ENCODE measurements at regions not wholly inside any gene's neighbourhood (a gene's known extent, or its start where the extent isn't known, plus 50 kb on each side); places are given as distances from the start of the nearest gene placed in this dataset.

DNA sequence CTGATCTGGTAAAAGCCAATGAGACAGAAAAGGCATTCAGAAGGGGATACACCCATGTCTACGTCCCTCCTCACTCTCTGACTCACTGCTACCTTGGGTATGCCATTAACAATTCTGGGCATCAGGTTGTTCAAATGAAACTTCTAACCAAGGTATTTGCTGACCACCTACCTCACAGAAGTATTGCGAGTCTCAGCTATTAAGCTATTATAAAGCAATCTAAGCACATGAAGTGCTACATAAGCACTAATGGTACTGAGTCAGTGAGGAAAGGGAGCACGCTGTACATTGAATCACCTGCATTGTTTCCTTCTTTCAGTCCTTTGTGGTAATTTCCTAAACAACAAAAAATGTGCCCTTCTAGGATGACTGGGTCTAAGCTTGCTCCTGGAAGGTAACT, 62.8 kb upstream of the CCDC91 start:
- H3K27ac Mint-ChIP-seq, result no peak overlapping the region
- H3K27me3 Mint-ChIP-seq, result no peaks in the 10 kb centered on the region
- no peaks in the 10 kb centered on the region for H3K9me3 Mint-ChIP-seq
- no peak overlapping the region for H3K4me3 Mint-ChIP-seq
- CTCF ChIA-PET, result no interaction called here
- POLR2A ChIA-PET, result no interaction called here
- intact Hi-C loops (cut with micrococcal nuclease), result no loop called here
- peaks cover 11% of the 10 kb centered on the region for H3K4me1 Mint-ChIP-seq (ENCODE audit: low read depth)
- DNase-seq, result no peak
- no peaks in the 10 kb centered on the region for H3K36me3 Mint-ChIP-seq

DNA sequence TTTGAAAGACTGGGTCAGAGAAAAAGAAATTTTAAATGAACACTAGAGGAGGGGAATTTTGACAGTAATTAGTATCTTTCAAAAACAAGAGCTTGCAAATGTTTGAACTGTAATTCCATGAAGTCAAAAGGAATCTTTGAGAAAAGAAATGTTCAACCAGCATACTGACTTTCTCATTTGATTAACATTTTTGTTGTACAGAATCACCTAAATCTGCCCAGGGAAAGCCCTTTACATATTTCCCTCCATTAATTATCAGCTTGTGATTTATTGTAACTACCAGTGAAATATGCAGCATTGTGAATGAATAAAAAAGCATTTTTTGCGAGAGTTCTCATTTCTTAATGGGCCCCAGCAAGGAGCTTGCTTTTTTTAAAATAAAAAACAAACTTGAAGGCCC, 61.2 kb upstream of the CCDC91 start:
- DNase-seq, result no peak
- no peak overlapping the region for H3K27ac Mint-ChIP-seq
- H3K9me3 Mint-ChIP-seq, result no peaks in the 10 kb centered on the region
- ChIA-PET POLR2A (no interaction called here), CTCF (no interaction called here)
- intact Hi-C loops (cut with micrococcal nuclease), result no loop called here
- no peak overlapping the region for H3K4me3 Mint-ChIP-seq
- peaks cover 11% of the 10 kb centered on the region for H3K4me1 Mint-ChIP-seq (ENCODE audit: low read depth)
- no peaks in the 10 kb centered on the region for H3K27me3 Mint-ChIP-seq
- H3K36me3 Mint-ChIP-seq, result no peaks in the 10 kb centered on the region

DNA sequence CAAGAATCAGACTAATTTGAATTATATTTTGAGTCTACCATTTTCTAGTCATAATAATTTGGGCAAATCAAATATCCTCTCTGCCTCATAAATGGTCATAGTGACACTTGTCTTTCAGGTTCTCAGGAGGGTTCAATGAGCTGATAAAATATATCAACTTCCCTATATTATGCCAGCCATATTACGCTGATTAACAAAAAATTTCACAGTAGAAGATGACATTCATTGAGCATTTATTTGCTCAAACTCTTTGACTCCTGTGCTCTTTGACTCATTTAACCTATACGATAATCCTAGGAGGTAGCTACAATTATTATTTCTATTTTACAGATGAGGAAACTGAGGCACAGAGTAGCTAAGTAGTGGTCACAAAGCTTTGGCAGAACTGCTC, 60.0 kb upstream of the CCDC91 start:
- intact Hi-C loops (cut with micrococcal nuclease), result no loop called here
- no peaks in the 10 kb centered on the region for H3K9me3 Mint-ChIP-seq
- no peaks in the 10 kb centered on the region for H3K27me3 Mint-ChIP-seq
- H3K36me3 Mint-ChIP-seq, result no peaks in the 10 kb centered on the region
- CTCF ChIA-PET, result no interaction called here
- H3K27ac Mint-ChIP-seq, result no peak overlapping the region
- POLR2A ChIA-PET, result no interaction called here
- peaks cover 11% of the 10 kb centered on the region for H3K4me1 Mint-ChIP-seq (ENCODE audit: low read depth)
- DNase-seq, result no peak
- no peak overlapping the region for H3K4me3 Mint-ChIP-seq

DNA sequence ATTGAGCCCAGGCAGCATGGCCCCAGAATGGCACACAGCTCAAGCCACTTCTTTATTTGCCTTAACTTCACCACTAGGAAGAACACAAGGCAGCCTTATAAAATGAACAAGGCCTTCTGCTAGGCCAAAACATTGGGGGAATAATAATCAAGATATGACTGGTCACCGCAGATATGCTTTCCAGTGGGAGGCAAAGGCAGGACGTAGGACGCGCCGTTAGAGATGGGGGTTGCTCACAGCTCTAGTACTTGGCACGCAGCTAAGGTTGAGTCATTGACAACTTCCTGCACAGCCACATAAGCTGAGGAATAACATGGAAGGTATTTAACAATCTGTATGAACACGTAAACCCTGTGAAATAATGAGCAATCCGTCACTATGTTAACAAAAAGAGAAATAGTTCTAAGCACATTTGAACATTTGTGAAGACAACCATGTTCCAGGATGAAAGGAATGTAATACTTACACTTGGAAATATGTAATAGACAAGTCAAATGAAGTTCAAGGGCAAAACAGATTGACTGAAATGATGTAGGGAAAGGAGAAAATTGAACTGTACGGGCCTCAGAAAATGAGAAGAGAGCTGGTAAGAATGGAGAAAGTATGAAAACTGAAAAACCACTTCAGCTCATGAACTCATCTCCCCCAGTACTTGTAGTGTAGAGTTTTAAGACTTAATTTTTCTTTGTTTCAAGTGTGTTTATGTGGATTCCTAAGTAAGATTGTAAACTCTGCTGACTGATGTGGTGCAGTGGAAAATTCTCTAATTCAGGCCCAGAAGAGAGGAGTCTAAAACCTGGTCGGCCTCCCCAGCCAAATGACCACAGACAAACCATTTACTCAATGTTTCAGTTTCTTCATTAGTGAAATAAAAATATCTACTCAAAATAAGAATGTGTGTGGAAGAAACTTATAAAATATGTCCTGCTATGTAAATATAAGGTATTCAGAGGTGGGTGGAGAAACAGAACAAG, 59.3 kb upstream of the CCDC91 start:
- Mint-ChIP-seq H3K27ac (peak overlapping the region; percentile 48), H3K4me3 (no peak overlapping the region), H3K9me3 (no peaks in the 10 kb centered on the region), H3K4me1 (ENCODE audit: low read depth) (peaks cover 11% of the 10 kb centered on the region), H3K36me3 (no peaks in the 10 kb centered on the region), H3K27me3 (no peaks in the 10 kb centered on the region)
- ChIA-PET CTCF (no interaction called here), POLR2A (no interaction called here)
- intact Hi-C loops (cut with micrococcal nuclease), result no loop called here
- peak; percentile 28 for DNase-seq

DNA sequence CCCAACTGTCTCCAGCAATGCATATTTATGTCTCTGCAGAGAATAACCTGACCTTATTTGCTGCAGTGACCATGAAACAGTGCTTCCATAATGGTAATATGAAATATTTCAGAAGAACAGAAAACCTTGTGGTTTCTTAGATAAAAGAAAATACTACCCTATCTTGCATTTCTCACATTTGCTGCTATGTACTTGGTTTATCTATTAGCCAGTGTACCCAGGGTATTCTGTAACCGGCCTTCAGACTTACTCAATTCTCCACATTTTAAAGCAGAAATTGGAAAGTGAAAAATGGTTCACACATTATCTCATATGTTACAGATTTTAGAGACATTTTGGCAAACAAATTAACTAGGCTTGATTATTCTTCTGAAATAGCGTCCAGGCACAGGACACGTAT, 57.9 kb upstream of the CCDC91 start:
- DNase-seq, result no peak
- Mint-ChIP-seq H3K27ac (no peak overlapping the region), H3K27me3 (no peaks in the 10 kb centered on the region), H3K36me3 (no peaks in the 10 kb centered on the region), H3K9me3 (no peaks in the 10 kb centered on the region), H3K4me3 (no peak overlapping the region), H3K4me1 (ENCODE audit: low read depth) (peaks cover 11% of the 10 kb centered on the region)
- intact Hi-C loops (cut with micrococcal nuclease), result no loop called here
- CTCF ChIA-PET, result no interaction called here
- POLR2A ChIA-PET, result no interaction called here

DNA sequence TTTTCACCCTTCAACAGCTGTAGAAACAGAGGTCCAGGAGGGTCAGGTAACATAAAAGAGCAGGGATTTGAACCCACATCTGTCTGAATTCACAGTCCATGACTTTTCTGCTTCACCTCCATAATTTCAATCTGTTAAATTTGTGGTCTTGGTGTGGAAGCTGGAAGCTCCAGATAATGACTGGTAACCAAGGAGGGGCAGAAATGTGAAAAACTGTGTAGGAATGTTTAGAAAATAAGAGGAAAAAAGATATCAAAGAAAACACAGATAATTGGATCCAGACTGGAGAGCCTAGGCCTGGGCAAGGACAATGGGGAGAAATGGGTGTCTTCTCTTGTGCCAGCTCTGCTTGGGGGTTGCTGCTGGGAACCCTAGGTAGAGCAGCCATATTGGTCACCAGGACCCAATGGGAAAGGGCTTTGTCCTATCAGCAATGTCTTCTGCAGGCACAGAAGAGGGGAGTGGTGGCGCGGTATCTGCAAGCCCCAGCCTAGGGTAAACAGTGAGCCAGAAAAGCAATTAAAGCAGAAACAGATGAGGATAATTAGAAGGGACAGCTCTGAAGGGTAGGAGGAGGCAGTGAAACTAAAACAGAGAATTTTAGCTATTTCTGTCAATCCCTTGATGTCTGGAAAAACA, 54.3 kb upstream of the CCDC91 start:
- Mint-ChIP-seq H3K27ac (no peak overlapping the region), H3K27me3 (peaks cover 1% of the 10 kb centered on the region), H3K4me3 (no peak overlapping the region), H3K9me3 (no peaks in the 10 kb centered on the region), H3K4me1 (ENCODE audit: low read depth) (peaks cover 9% of the 10 kb centered on the region), H3K36me3 (no peaks in the 10 kb centered on the region)
- CTCF ChIA-PET, result no interaction called here
- intact Hi-C loops (cut with micrococcal nuclease), result loop anchor here (5.0 kb wide), 1 partner anchor 36 kb away; no protein-coding TSS in a partner anchor
- DNase-seq, result no peak
- POLR2A ChIA-PET, result no interaction called here

DNA sequence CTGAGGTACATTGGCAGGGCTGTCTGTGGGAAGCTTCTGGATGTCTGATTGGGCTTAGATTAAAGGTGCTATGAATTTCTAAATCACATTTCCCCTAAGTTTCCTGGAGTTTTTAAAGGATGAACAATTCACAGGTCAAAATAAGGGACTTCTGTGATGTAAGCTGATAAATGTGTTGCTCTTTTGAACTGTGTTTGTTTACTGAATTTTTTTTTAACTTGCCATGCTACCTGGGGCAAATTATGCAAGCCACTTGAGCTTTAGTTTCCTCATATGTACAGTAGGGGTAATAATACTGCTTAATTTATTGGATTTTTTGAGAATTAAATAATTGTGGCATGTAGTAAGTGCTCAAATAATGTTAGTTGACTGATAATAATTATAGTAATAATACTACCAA, 52.8 kb upstream of the CCDC91 start:
- ChIA-PET CTCF (interaction anchor here (0.8 kb wide), 1 partner anchor 327 kb away, joined by 3 read pairs; no protein-coding TSS in a partner anchor), POLR2A (interaction anchor here (0.7 kb wide), 1 partner anchor 231 kb away, joined by 3 read pairs; no protein-coding TSS in a partner anchor)
- H3K36me3 Mint-ChIP-seq, result no peaks in the 10 kb centered on the region
- peaks cover 3% of the 10 kb centered on the region for H3K27me3 Mint-ChIP-seq
- intact Hi-C loops (cut with micrococcal nuclease), result loop anchor here (5.0 kb wide), 1 partner anchor 35 kb away; no protein-coding TSS in a partner anchor
- DNase-seq, result no peak
- no peak overlapping the region for H3K4me3 Mint-ChIP-seq
- no peaks in the 10 kb centered on the region for H3K4me1 Mint-ChIP-seq (ENCODE audit: low read depth)
- no peaks in the 10 kb centered on the region for H3K9me3 Mint-ChIP-seq
- no peak overlapping the region for H3K27ac Mint-ChIP-seq

DNA sequence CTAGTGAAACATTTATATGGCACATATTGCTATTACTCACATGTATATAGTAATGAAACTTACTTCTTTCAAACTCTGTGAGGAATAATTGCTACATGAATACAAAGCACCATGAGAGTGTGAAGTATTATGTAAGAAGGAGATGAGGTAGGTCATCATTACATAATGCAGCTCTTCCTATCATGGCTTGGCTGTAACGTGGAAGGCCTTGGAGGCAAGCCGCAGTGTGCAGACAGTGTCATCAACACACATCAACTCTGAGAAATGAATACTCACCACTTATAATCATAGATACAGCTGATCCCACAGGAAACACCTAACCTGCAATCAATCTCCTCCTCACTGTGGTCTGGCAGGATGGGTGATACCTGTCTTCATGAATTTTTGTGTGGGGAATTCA, 49.9 kb upstream of the CCDC91 start:
- Mint-ChIP-seq H3K9me3 (no peaks in the 10 kb centered on the region), H3K27me3 (peaks cover 3% of the 10 kb centered on the region), H3K36me3 (no peaks in the 10 kb centered on the region), H3K4me1 (ENCODE audit: low read depth) (no peaks in the 10 kb centered on the region), H3K4me3 (no peak overlapping the region), H3K27ac (no peak overlapping the region)
- CTCF ChIA-PET, result no interaction called here
- DNase-seq, result no peak
- intact Hi-C loops (cut with micrococcal nuclease), result no loop called here
- POLR2A ChIA-PET, result no interaction called here

All from activated CD4-positive, alpha-beta memory T cell treated with anti-CD3 and anti-CD28 coated beads for 36 hours (primary cell).